ENCODE measurements at regions not wholly inside any gene's neighbourhood (a gene's known extent, or its start where the extent isn't known, plus 50 kb on each side); places are given as distances from the start of the nearest gene placed in this dataset.
A peak's percentile ranks its signal among the peaks of the same experiment; 100 is the strongest.
"Not testable (repeated sequence)": the region's sequence is repeated elsewhere in the genome, so short reads cannot be mapped to it uniquely, and the experiment has no call there.

- no peak for DNase-seq
Measured at GRCh38 chr1:234960722-234961455, 167.7 kb downstream of the TOMM20 start.

GRCh38 chr1:234958706-234959657, 169.7 kb downstream of the TOMM20 start:
- DNase-seq = no peak

GRCh38 chr1:234958066-234958705, 170.5 kb downstream of the TOMM20 start:
- no peak for DNase-seq

GRCh38 chr1:234957330-234958065, 171.1 kb downstream of the TOMM20 start:
- peak; percentile 94 for DNase-seq

GRCh38 chr1:234956821-234957329, 171.8 kb downstream of the TOMM20 start:
- DNase-seq = peak; percentile 90

- peak; percentile 61 for DNase-seq
Measured at GRCh38 chr1:234955107-234955731, 173.4 kb downstream of the TOMM20 start.

GRCh38 chr1:234954613-234955012, 174.0 kb downstream of the TOMM20 start:
- no peak for DNase-seq

GRCh38 chr1:234953655-234954405, 174.8 kb downstream of the TOMM20 start:
- no peak for DNase-seq

- DNase-seq = no peak
Measured at GRCh38 chr1:234950598-234950997, 178.0 kb downstream of the TOMM20 start.

- DNase-seq = not testable (repeated sequence)
Measured at GRCh38 chr1:234949528-234949927, 179.1 kb downstream of the TOMM20 start.

- no peak for DNase-seq
Measured at GRCh38 chr1:234944439-234945344, 183.9 kb downstream of the TOMM20 start.

GRCh38 chr1:234943836-234944402, 184.7 kb downstream of the TOMM20 start:
- no peak for DNase-seq

GRCh38 chr1:234942879-234943506, 185.6 kb downstream of the TOMM20 start:
- no peak for DNase-seq

- no peak for DNase-seq
Measured at GRCh38 chr1:234942012-234942332, 186.7 kb downstream of the TOMM20 start.

- no peak for DNase-seq
Measured at GRCh38 chr1:234941321-234942011, 187.2 kb downstream of the TOMM20 start.

GRCh38 chr1:234940841-234941240, 187.8 kb downstream of the TOMM20 start:
- DNase-seq = no peak

GRCh38 chr1:234938924-234939323, 189.7 kb downstream of the TOMM20 start:
- no peak for DNase-seq

- no peak for DNase-seq
Measured at GRCh38 chr1:234938135-234938534, 190.5 kb downstream of the TOMM20 start.

Measured in renal pelvis (tissue), 1 donor.